Myocyte (in vitro differentiated cells): ENCODE measurements at regions not wholly inside any gene's neighbourhood (a gene's known extent, or its start where the extent isn't known, plus 50 kb on each side); places are given as distances from the start of the nearest gene placed in this dataset.
"Not testable (repeated sequence)": the region's sequence is repeated elsewhere in the genome, so short reads cannot be mapped to it uniquely, and the experiment has no call there.

Experiments
- DNase-seq: peaks from one replicate; pipeline ENCODE4 v3.0.0-alpha.2; 2012; ENCODE audit warnings: low read depth

- DNase-seq = not testable (repeated sequence)
Measured at GRCh38 chr3:130151555-130151954, 69.9 kb downstream of the ALG1L2 start.

- not testable (repeated sequence) for DNase-seq
Measured at GRCh38 chr3:130153247-130153646, 71.6 kb downstream of the ALG1L2 start.

GRCh38 chr3:130155464-130155863, 73.8 kb downstream of the ALG1L2 start:
- not testable (repeated sequence) for DNase-seq

GRCh38 chr3:130166856-130167255, 85.2 kb downstream of the ALG1L2 start:
- not testable (repeated sequence) for DNase-seq

- not testable (repeated sequence) for DNase-seq
Measured at GRCh38 chr3:130175195-130175594, 93.6 kb downstream of the ALG1L2 start.

- not testable (repeated sequence) for DNase-seq
Measured at GRCh38 chr3:130176476-130177256, 95.0 kb downstream of the ALG1L2 start.

- DNase-seq = not testable (repeated sequence)
Measured at GRCh38 chr3:130178835-130179234, 97.2 kb downstream of the ALG1L2 start.

- DNase-seq = peak; percentile 25
Measured at GRCh38 chr3:130179353-130179970, 97.8 kb downstream of the ALG1L2 start.

- not testable (repeated sequence) for DNase-seq
Measured at GRCh38 chr3:130182475-130182874, 100.8 kb downstream of the ALG1L2 start.

GRCh38 chr3:130183689-130184088, 102.1 kb downstream of the ALG1L2 start:
- DNase-seq = not testable (repeated sequence)

GRCh38 chr3:130184152-130185024, 102.8 kb downstream of the ALG1L2 start:
- not testable (repeated sequence) for DNase-seq

GRCh38 chr3:130201272-130201671, 119.6 kb downstream of the ALG1L2 start:
- DNase-seq = not testable (repeated sequence)

GRCh38 chr3:130203633-130204032, 122.0 kb downstream of the ALG1L2 start:
- DNase-seq = not testable (repeated sequence)

GRCh38 chr3:130227540-130227939, 117.9 kb upstream of the COL6A5 start:
- no peak for DNase-seq

- DNase-seq = peak; percentile 59
Measured at GRCh38 chr3:130242850-130243569, 102.5 kb upstream of the COL6A5 start.

GRCh38 chr3:130243808-130244207, 101.7 kb upstream of the COL6A5 start:
- no peak for DNase-seq

- DNase-seq = no peak
Measured at GRCh38 chr3:130250982-130251381, 94.5 kb upstream of the COL6A5 start.

- DNase-seq = no peak
Measured at GRCh38 chr3:130255442-130255841, 90.0 kb upstream of the COL6A5 start.

- no peak for DNase-seq
Measured at GRCh38 chr3:130256821-130257340, 88.6 kb upstream of the COL6A5 start.

GRCh38 chr3:130258532-130258952, 86.9 kb upstream of the COL6A5 start:
- DNase-seq = no peak
